ENCODE measurements at regions not wholly inside any gene's neighbourhood (a gene's known extent, or its start where the extent isn't known, plus 50 kb on each side); places are given as distances from the start of the nearest gene placed in this dataset.

DNA sequence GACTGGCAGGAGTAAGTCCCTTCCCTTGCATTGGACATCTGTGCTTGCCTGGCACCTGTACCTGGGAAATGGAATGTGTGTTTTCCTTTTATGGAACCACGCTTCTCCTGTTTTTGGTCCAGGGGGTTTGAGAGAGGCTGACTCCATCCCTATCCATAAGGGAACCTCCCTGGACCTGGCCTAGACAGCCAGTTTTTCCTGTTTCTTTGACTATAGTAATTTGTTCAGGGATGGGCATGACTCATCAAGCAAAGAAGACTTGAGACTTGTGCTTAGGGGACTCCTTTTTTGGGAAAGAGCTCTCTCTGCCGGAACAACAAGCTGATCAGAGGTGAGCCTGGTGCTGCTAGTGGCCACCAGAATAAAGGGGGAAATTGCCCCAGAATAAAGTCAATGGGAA is 393.8 kb downstream of the CDH26 start:
- TF ChIP-seq, protein P1, sequence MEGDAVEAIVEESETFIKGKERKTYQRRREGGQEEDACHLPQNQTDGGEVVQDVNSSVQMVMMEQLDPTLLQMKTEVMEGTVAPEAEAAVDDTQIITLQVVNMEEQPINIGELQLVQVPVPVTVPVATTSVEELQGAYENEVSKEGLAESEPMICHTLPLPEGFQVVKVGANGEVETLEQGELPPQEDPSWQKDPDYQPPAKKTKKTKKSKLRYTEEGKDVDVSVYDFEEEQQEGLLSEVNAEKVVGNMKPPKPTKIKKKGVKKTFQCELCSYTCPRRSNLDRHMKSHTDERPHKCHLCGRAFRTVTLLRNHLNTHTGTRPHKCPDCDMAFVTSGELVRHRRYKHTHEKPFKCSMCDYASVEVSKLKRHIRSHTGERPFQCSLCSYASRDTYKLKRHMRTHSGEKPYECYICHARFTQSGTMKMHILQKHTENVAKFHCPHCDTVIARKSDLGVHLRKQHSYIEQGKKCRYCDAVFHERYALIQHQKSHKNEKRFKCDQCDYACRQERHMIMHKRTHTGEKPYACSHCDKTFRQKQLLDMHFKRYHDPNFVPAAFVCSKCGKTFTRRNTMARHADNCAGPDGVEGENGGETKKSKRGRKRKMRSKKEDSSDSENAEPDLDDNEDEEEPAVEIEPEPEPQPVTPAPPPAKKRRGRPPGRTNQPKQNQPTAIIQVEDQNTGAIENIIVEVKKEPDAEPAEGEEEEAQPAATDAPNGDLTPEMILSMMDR (conservative IDR thresholded peaks at IDR 0.05), result no peak
- H3K27me3 Mint-ChIP-seq (ENCODE audit: insufficient read depth), result peaks cover 8% of the 10 kb centered on the region
- H3K27ac Mint-ChIP-seq, result no peak overlapping the region
- no peaks in the 10 kb centered on the region for H3K36me3 Mint-ChIP-seq (ENCODE audit: low read depth)
- no peak overlapping the region for H3K9ac ChIP-seq (ENCODE audit: extremely low read depth, low read length, poor library complexity, severe bottlenecking)
- WGBS, 2 experiments (ENCODE audit: insufficient coverage in 1 of 2, insufficient read length in 1 of 2), result 94 to 100% methylated on average over 1 to 2 of the region's 2 CpGs
- no peaks in the 10 kb centered on the region for H3K9me3 Mint-ChIP-seq
- no peak overlapping the region for H3K4me3 ChIP-seq (ENCODE audit: low read length)
- H3K4me1 ChIP-seq (ENCODE audit: control insufficient read depth, insufficient read depth, low read length), result no peaks in the 10 kb centered on the region
- no peaks in the 10 kb centered on the region for H3K4me1 Mint-ChIP-seq
- no peak for DNase-seq
- H3K27ac ChIP-seq (ENCODE audit: low read depth, low read length), result no peak overlapping the region
- no peak overlapping the region for H3K4me3 Mint-ChIP-seq
- no peaks in the 10 kb centered on the region for H3K36me3 ChIP-seq (ENCODE audit: control insufficient read depth, insufficient read depth, low read length)
- H3K9me3 ChIP-seq (ENCODE audit: control insufficient read depth, low read length), result no peaks in the 10 kb centered on the region
- no peaks in the 10 kb centered on the region for H3K27me3 ChIP-seq (ENCODE audit: control insufficient read depth, insufficient read depth, low read length, poor library complexity, severe bottlenecking)

DNA sequence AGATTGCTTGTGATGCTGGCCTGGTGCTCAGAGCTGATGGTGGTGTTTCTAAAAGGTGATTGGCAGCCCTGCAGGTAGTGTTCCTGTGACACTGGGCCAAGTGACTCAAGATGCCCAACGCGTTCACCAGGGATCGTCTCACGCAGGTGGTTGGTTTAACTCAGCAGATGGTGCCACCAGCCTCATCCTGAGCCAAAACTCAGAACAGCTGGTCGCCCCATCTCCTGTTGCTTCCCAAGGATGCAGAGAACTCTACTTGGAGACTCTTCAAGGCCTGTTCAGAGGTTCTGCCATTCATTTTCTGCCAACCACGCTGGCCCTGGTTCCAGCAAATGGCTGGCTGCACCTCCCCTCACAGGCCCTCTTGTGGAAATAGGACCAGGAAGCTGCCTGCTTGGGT is 394.4 kb downstream of the CDH26 start:
- Mint-ChIP-seq H3K4me1 (no peaks in the 10 kb centered on the region), H3K36me3 (ENCODE audit: low read depth) (no peaks in the 10 kb centered on the region), H3K27ac (no peak overlapping the region), H3K9me3 (no peaks in the 10 kb centered on the region), H3K4me3 (no peak overlapping the region), H3K27me3 (ENCODE audit: insufficient read depth) (peaks cover 8% of the 10 kb centered on the region)
- TF ChIP-seq, protein P1 (conservative IDR thresholded peaks at IDR 0.05), result no peak
- H3K9ac ChIP-seq (ENCODE audit: extremely low read depth, low read length, poor library complexity, severe bottlenecking), result no peak overlapping the region
- 94 to 98% methylated on average over 5 to 6 of the region's 6 CpGs for WGBS, 2 experiments (ENCODE audit: insufficient coverage in 1 of 2, insufficient read length in 1 of 2)
- no peaks in the 10 kb centered on the region for H3K27me3 ChIP-seq (ENCODE audit: control insufficient read depth, insufficient read depth, low read length, poor library complexity, severe bottlenecking)
- no peak for DNase-seq
- no peak overlapping the region for H3K27ac ChIP-seq (ENCODE audit: low read depth, low read length)
- H3K4me3 ChIP-seq (ENCODE audit: low read length), result no peak overlapping the region
- no peaks in the 10 kb centered on the region for H3K9me3 ChIP-seq (ENCODE audit: control insufficient read depth, low read length)
- H3K4me1 ChIP-seq (ENCODE audit: control insufficient read depth, insufficient read depth, low read length), result no peaks in the 10 kb centered on the region
- no peaks in the 10 kb centered on the region for H3K36me3 ChIP-seq (ENCODE audit: control insufficient read depth, insufficient read depth, low read length)

DNA sequence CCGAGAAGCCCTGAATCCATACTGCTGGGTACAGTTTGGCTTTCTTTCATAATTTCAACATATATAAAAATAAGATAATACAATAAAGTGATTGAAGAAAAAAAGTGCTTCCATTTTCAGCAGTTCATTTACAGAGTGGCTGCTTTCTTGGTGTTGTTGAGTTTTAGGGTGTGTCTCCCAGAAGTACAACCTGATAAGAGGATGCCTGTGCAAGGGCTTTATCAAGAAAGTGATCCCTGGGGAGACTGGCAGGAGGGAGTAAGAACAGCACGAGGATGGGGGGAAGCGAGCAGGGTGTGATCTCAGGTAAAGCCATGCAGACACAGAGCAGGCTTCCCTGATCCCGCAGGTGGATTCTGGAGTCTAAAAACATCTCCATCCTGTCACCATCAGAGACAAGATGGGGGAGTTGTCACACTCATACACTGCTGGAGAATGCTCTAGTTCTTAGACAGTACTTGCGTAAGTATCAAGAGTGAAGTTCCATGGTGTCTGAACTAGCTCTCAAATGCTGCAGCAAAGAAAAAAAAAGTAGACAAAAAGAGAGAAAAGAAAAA is 395.9 kb downstream of the CDH26 start:
- no peak overlapping the region for H3K27ac Mint-ChIP-seq
- no peak overlapping the region for H3K4me3 Mint-ChIP-seq
- no peak for DNase-seq
- Histone ChIP-seq H3K27ac (ENCODE audit: low read depth, low read length) (no peak overlapping the region), H3K27me3 (ENCODE audit: control insufficient read depth, insufficient read depth, low read length, poor library complexity, severe bottlenecking) (no peaks in the 10 kb centered on the region), H3K4me3 (ENCODE audit: low read length) (no peak overlapping the region), H3K36me3 (ENCODE audit: control insufficient read depth, insufficient read depth, low read length) (no peaks in the 10 kb centered on the region), H3K9me3 (ENCODE audit: control insufficient read depth, low read length) (no peaks in the 10 kb centered on the region), H3K4me1 (ENCODE audit: control insufficient read depth, insufficient read depth, low read length) (no peaks in the 10 kb centered on the region), H3K9ac (ENCODE audit: extremely low read depth, low read length, poor library complexity, severe bottlenecking) (no peak overlapping the region)
- peaks cover 7% of the 10 kb centered on the region for H3K27me3 Mint-ChIP-seq (ENCODE audit: insufficient read depth)
- no peaks in the 10 kb centered on the region for H3K36me3 Mint-ChIP-seq (ENCODE audit: low read depth)
- TF ChIP-seq, protein P1 (conservative IDR thresholded peaks at IDR 0.05), result no peak
- peaks cover 2% of the 10 kb centered on the region for H3K4me1 Mint-ChIP-seq
- no peaks in the 10 kb centered on the region for H3K9me3 Mint-ChIP-seq
- WGBS, 2 experiments (ENCODE audit: insufficient coverage in 1 of 2, insufficient read length in 1 of 2), result 91 to 92% methylated on average over 4 of the region's 5 CpGs

All from endodermal cell (in vitro differentiated cells).